Osteocyte (in vitro differentiated cells): ENCODE measurements at regions not wholly inside any gene's neighbourhood (a gene's known extent, or its start where the extent isn't known, plus 50 kb on each side); places are given as distances from the start of the nearest gene placed in this dataset.
"Not testable (repeated sequence)": the region's sequence is repeated elsewhere in the genome, so short reads cannot be mapped to it uniquely, and the experiment has no call there.

Source experiments
- DNase-seq: peaks from one replicate; pipeline ENCODE4 v3.0.0; 2021; ENCODE audit warnings: mixed read lengths; ENCODE audit not compliant: unreplicated experiment; ENCODE audit errors: extremely low spot score
- H3K27ac Mint-ChIP-seq: one replicate; pipeline ENCODE4 v1.8.0; 2021; ENCODE audit warnings: mild to moderate bottlenecking, mixed read lengths; ENCODE audit not compliant: unreplicated experiment
- H3K27me3 Mint-ChIP-seq: one replicate; pipeline ENCODE4 v1.8.0; 2021; ENCODE audit warnings: mixed read lengths; ENCODE audit not compliant: unreplicated experiment
- H3K36me3 Mint-ChIP-seq: one replicate; pipeline ENCODE4 v1.8.0; 2021; ENCODE audit warnings: mixed read lengths; ENCODE audit not compliant: unreplicated experiment
- H3K4me1 Mint-ChIP-seq: one replicate; pipeline ENCODE4 v1.8.0; 2021; ENCODE audit warnings: mixed read lengths; ENCODE audit not compliant: unreplicated experiment
- H3K4me3 Mint-ChIP-seq: one replicate; pipeline ENCODE4 v1.8.0; 2021; ENCODE audit warnings: mild to moderate bottlenecking, moderate library complexity, mixed read lengths; ENCODE audit not compliant: unreplicated experiment
- H3K9me3 Mint-ChIP-seq: one replicate; pipeline ENCODE4 v1.8.0; 2021; ENCODE audit warnings: mixed read lengths; ENCODE audit not compliant: unreplicated experiment
- TF ChIP-seq, protein P1 (sequence below): fragments of 200-600 bp; sonication (generic); IDR thresholded peaks from 2 replicates; pipeline ENCODE4 v1.5.0; 2021; ENCODE audit warnings: antibody characterized with exemption, mild to moderate bottlenecking, moderate library complexity

DNA sequence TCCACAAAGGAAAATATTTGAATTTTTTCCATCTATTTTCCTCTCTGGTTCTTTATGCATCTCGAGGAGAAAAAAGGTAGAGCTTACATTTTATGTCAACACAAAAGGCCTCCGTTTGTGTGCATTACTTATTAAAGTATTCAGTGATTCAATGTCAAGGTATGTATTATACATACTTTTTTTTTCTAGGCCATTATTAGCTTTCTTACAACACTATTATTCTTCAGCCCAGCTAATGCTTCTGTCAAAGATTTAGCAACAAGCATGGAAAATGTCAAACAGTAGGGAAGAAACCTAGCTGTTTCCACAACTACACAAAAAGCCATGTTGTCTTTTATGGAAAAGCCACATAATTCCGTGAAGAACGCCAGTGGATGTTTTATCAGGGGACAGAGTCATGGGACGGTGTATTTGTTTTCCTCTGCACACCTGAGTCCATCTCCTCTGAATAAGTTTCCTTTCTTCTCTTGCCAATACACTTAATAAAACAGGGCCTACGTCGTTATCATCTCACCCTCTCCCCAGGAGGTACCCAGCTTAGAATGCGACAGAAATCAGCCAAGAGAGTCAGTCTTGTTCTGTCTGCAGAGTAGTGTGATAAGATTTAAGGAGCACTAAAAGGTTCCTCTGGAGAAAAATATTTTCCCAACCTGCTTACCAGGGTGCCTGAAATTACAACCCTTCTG is 209.7 kb upstream of the AUTS2 start:
- TF ChIP-seq, protein P1, sequence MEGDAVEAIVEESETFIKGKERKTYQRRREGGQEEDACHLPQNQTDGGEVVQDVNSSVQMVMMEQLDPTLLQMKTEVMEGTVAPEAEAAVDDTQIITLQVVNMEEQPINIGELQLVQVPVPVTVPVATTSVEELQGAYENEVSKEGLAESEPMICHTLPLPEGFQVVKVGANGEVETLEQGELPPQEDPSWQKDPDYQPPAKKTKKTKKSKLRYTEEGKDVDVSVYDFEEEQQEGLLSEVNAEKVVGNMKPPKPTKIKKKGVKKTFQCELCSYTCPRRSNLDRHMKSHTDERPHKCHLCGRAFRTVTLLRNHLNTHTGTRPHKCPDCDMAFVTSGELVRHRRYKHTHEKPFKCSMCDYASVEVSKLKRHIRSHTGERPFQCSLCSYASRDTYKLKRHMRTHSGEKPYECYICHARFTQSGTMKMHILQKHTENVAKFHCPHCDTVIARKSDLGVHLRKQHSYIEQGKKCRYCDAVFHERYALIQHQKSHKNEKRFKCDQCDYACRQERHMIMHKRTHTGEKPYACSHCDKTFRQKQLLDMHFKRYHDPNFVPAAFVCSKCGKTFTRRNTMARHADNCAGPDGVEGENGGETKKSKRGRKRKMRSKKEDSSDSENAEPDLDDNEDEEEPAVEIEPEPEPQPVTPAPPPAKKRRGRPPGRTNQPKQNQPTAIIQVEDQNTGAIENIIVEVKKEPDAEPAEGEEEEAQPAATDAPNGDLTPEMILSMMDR: no peak
- Mint-ChIP-seq H3K4me1 (peaks cover 17% of the 10 kb centered on the region), H3K9me3 (no peaks in the 10 kb centered on the region), H3K27me3 (peaks cover 5% of the 10 kb centered on the region), H3K27ac (peak overlapping the region; percentile 23), H3K36me3 (peaks cover 3% of the 10 kb centered on the region), H3K4me3 (no peak overlapping the region)
- no peak for DNase-seq

DNA sequence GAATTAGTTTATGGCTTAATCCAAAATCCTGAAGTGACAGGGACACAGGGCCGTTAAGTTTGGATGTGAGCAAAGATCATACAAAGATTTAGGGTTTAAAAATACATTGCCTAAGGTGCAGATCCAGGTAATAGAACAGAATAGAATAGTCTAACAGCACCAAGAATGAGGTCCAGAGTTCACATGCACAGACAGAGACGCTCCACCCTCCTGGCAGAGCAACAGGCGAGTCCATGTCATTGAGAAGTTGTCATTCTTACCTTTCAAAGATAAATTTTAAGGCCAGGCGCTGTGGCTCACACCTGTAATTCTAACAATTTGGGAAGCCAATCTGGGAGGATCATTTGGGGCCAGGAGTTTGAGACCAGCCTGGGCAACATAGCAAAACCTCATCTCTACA is 209.1 kb upstream of the AUTS2 start:
- Mint-ChIP-seq H3K4me3 (no peak overlapping the region), H3K4me1 (peaks cover 17% of the 10 kb centered on the region), H3K27me3 (peaks cover 5% of the 10 kb centered on the region), H3K36me3 (peaks cover 3% of the 10 kb centered on the region), H3K9me3 (no peaks in the 10 kb centered on the region), H3K27ac (no peak overlapping the region)
- DNase-seq: no peak
- TF ChIP-seq, protein P1: no peak

DNA sequence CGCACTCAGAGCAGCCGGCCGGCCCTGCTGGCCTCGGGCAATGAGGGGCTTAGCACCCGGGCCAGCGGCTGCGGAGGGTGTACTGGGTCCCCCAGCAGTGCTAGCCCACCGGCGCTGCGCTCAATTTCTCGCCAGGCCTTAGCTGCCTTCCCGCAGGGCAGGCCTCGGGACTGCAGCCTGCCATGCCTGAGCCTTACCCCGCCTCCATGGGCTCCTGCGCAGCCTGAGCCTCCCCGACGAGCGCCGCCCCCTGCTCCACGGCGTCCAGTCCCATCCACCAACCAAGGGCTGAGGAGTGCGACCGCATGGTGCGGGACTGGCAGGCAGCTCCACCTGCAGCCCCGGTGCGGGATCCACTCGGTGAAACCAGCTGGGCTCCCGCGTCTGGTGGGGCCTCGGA is 204.4 kb upstream of the AUTS2 start:
- H3K4me1 Mint-ChIP-seq: peaks cover 27% of the 10 kb centered on the region
- H3K27me3 Mint-ChIP-seq, H3K36me3 Mint-ChIP-seq, H3K27ac Mint-ChIP-seq, H3K4me3 Mint-ChIP-seq, DNase-seq, H3K9me3 Mint-ChIP-seq: not testable (repeated sequence)

DNA sequence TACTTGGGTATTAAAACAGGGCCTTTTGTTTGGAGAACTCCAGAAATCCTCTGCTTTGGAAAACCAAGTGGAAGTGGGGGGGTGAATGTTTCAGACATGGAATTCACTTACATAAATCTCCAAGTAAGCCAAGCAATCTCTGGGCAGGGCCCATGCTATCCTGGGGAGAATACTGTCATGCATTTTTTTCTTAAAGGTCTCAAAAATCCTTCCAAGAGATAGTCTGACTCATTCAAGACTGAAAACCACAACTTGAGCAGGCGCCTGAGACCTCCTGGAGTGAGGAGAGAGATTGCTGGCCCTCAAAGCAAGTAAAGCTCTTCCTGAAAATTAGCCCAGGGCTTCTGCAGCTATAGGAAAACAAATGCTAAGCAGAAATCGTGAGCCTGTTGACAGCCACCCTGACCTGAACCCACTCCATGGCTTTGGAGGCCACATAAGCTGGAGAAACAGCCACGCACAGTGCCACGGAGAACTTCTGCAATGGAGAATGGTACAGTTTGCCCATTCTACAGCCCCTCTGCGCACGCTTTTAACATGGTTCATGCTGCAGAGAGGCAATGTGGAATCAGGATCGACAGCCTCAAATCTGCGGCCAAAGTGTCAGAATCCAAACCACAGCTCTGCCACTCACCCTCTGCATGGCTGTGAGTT is 203.1 kb upstream of the AUTS2 start:
- H3K9me3 Mint-ChIP-seq: no peaks in the 10 kb centered on the region
- no peak for DNase-seq

DNA sequence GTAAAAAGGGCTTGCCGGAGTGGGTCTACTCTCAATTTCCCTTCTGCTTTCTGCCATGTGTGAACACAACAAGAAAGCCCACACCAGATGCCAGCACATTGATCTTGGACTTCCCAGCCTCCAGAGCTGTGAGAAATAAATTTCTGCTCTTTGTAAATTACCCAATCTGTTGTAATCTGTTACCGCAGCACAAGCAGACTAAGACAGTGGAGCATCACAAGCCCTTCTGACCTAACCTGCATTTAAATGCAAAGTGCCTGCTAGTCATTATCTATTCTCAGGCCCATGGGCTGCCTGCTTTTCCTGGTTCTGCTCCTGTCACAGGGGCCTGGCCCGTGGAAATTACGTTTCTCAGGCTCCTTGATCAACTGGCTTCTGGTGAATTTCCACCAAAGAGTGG is 199.3 kb upstream of the AUTS2 start:
- TF ChIP-seq, protein P1: no peak
- no peak for DNase-seq
- Mint-ChIP-seq H3K36me3 (no peaks in the 10 kb centered on the region), H3K4me3 (no peak overlapping the region), H3K27ac (peak overlapping the region; percentile 47), H3K27me3 (no peaks in the 10 kb centered on the region), H3K4me1 (peaks cover 34% of the 10 kb centered on the region), H3K9me3 (no peaks in the 10 kb centered on the region)

More for the DNA sequence above, 203.1 kb upstream of the AUTS2 start:
- H3K4me1 Mint-ChIP-seq: peaks cover 36% of the 10 kb centered on the region
- H3K36me3 Mint-ChIP-seq: no peaks in the 10 kb centered on the region
- TF ChIP-seq, protein P1: no peak
- H3K27me3 Mint-ChIP-seq: no peaks in the 10 kb centered on the region
- H3K27ac Mint-ChIP-seq: peak overlapping the region; percentile 86
- H3K4me3 Mint-ChIP-seq: no peak overlapping the region
